Stromal cell of bone marrow (primary cell): ENCODE measurements at regions not wholly inside any gene's neighbourhood (a gene's known extent, or its start where the extent isn't known, plus 50 kb on each side); places are given as distances from the start of the nearest gene placed in this dataset.
"Not testable (repeated sequence)": the region's sequence is repeated elsewhere in the genome, so short reads cannot be mapped to it uniquely, and the experiment has no call there.

ENCODE experiments used
- DNase-seq: peaks from one replicate; pipeline ENCODE4 v3.0.0-alpha.2; 2012; ENCODE audit warnings: low read depth

DNA sequence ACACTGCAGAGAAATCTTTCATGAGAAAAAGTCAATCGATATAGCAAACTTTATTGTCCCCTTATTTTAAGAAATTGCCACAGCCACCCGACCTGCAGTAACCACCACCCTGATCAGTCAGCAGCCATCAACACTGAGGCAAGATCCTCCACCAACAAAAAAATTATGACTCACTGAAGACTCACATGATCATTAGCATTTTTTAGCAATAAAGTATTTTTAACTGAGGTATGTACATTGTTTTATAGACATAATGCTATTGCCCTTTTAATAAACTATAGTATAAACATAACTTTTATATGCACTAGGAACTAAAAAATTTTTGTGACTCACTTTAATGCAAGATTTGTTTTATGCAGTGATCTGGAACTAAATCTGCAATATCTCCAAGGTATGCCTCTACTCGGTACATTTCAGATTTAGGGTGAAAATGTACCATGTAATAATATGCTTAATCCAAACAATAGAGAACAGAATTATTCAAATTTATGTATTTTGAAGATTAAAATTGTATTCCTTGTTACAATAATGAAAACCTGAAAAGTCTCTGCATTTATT lies 79.2 kb upstream of the CEP126 start:
- DNase-seq, result no peak

DNA sequence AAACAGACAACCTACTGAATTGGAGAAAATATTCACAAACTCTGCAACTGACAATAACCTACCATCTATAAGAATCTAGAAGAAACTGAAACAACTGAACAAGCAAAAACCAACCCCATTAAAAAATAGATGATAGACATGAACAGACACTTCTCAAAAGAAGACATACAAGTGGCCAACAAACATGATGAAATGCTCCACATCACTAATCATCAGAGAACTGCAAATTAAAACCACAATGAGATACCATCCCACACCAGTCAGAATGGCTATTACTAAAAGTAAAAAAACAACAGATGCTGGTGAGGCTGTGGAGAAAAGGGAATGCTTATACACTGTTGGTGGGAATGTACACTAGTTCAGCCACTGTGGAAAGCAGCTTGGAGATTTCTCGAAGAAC lies 84.3 kb upstream of the CEP126 start:
- not testable (repeated sequence) for DNase-seq

- no peak for DNase-seq
Measured at GRCh38 chr11:101825531-101825930, 89.3 kb upstream of the CEP126 start.

DNA sequence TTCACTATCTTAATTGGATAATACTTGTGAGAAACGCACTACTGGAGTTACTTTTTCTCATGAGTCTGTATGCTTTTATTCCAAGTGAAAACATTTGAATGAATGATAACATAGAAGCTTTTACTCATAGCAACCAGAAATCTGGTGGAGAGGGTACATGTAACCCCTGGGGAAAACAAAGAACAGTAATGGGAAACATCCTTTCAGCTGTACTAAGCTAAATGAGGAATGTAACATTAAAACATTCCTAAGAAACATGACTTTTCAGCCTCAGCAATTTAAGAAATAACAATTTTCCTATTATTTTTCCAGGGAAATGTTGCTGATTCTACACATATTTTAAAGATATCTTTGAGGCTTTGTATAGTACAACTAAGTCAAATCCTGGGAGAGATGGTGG lies 97.2 kb upstream of the CEP126 start:
- DNase-seq, result no peak

DNA sequence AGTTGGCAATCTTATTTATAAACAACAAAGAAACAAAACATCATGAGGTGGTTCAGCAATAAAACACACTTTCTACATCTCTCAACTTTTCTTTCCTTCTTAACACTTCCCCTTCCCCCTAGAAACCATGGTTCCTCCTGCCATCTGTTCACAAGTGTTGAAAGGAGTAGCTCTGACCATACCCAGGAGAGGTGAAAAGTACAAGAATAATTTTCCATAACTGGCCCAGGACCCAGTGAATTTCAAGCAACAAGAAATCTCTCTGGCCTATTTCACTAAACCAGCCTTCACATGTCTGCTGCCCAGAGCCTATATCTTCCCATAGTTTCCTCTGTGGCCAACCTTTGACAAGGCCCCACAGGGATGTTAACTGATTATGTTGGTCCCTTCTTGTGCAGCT lies 98.2 kb upstream of the CEP126 start:
- no peak for DNase-seq

DNA sequence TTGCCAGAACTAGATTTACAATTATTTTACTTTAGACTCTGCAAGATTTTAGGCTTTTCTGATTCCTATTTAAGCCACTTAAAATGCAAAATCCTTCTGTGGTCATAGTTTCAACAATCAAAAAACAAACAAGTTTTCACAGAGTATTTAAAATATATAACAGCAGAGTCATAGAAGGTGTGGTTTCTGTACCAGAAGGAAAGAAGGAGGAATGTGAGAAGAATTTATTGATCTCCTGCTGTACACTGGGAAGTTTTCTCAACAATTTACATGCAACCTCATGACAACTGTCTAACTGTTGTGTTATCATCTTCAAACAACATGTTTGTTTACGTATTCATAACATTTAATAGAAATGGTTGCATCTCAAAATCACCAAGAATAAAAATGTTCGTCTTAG lies 102.3 kb upstream of the CEP126 start:
- no peak for DNase-seq

DNA sequence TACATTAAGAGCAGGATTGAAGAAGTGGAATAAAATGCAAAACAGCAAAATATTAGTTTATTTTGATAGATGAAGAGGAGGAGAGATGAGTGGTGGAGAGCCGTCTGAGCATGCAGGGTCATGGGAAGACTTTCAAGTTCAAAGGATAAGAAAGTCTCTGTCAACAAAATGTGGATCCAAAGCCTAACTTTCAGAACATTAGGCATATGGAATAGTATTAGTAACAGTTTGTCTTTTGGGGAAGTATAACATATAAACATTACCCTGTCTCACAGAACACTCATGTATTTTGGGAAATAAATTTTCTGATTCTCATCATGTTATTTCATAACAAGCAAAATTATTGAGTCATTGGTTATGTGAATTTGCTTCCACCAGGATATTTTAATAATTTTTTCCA lies 104.3 kb upstream of the CEP126 start:
- no peak for DNase-seq

DNA sequence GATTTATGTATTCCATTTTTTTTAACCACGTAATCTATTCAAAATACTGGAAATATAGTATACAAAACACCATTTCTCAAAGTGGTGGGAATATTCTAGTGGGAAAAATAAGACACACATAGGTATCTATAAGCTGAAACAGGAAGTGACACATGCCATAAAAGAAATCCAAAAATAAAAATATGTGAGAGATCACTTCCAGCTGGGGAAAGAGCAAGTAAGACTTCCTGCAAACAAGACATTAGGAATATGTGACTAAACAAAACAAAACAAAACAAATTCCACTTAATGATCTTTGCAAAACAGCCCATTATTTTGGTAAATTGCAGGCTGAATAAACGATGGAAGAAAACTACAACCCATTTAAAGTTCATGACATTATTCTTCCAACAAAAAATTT lies 107.3 kb upstream of the CEP126 start:
- no peak for DNase-seq

- no peak for DNase-seq
Measured at GRCh38 chr11:101803651-101804050, 111.2 kb upstream of the CEP126 start.

DNA sequence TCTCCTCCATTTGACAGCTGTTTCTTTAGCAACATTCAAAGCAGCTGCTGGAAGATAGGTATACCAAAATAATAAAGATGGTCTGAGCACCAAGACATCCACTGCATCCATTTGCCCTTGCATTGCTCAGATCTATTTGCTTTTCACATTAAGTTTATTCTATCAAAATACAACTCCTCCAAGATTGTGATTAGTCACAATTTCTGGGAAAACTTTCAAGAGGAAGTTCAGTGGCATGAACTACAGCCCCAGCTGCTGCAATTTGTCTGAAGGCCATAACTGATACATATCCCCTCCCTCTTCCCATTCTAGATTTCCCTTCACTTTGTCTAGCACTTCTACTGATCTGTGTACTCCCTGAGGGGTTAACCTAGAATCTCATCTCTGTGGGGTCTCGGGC lies 117.5 kb upstream of the CEP126 start:
- peak; percentile 72 for DNase-seq

DNA sequence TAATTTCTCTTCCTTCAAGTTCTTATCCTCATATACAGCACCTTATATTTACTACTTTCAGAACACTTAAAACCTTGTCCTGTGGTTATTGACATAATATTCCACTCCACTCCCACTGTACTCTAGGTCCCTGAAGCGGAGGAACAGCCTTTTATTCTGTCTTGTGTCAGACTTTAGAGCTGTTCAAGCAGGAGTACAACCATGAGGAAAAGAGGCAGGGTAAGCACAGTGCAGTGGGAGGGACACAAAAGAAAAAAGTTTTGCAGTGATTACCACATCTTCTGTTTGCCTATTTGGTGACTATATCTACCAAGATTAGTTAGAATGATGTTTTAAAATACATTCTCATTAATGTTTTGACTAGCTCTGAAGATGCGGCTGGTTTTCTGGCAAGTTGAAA lies 122.0 kb upstream of the CEP126 start:
- DNase-seq, result no peak

DNA sequence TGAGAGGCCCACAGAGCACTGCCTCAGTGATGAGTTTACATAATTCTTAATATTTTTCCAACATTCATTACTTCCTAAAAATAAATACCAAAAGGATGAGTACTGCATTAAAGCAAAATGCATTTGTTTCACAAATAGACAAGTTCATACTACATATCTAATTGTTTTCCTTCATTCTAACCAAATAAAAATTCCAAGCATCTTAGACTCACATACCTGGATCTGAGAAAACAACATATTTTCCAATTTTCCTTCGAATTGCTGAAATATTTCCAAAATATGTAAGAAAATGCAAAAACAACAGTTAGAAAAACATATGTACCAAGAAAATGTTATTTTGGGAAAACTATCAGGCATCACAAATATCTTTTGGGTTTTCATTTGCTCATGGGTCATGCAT lies 127.9 kb upstream of the CEP126 start:
- no peak for DNase-seq

DNA sequence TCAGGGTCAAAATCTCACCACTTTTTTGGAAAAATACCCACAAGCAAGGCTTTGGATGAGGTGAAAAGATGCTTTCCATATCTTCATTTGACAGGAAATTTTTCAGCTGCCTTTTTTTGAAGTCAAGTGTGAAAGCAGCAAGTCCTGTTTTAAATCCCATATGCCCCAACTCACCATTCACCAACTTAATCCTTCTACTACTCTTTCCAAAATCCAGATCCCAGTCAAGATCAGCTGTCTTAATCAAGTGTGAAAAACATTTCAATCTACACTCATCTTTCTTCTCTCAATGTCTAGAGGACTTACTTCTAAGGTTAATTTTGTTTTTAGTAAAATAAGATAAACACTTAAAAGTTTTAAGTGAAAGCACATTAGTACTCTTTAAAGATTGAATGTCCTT lies 128.4 kb upstream of the CEP126 start:
- no peak for DNase-seq

- not testable (repeated sequence) for DNase-seq
Measured at GRCh38 chr11:101779167-101779566, 135.6 kb upstream of the CEP126 start.

DNA sequence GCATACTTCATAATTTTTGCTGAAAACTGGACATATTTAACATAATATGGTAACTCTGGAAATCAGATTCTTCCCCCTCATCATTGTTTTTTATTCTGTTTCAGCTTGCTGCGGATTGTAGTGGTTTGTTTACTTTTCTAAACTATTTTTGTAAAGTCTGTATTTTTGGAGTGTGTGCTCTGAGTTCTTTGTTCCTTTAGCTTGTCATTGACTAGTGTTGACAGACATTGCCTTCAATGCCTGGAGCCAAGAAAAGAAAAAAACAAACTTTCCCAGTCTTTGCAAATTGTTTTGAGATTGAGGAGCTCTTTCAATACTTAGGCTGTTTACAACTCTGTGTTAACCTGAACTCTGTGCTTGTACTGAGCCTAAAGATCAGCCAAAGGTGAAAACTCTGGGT lies 137.3 kb upstream of the CEP126 start:
- no peak for DNase-seq

DNA sequence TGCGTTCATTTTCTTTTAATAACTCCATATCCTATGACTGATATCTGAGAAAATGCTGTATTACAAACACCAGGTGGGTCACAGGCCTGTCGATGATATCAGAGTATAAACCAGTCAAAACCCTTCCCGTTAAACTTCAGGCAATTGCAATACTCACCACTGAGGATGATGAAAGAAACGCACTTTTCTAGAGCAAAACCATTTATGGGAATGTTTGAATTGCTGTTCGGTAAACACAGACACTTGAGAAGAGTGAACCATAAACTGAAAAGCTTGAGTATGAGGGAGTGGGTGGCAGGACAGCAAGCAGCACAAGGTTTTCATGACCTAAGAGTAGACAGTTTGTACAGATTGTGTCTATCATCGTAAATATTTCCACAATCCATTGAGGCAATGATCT lies 139.8 kb upstream of the CEP126 start:
- no peak for DNase-seq

- DNase-seq, result no peak
Measured at GRCh38 chr11:101770648-101771047, 144.2 kb upstream of the CEP126 start.

DNA sequence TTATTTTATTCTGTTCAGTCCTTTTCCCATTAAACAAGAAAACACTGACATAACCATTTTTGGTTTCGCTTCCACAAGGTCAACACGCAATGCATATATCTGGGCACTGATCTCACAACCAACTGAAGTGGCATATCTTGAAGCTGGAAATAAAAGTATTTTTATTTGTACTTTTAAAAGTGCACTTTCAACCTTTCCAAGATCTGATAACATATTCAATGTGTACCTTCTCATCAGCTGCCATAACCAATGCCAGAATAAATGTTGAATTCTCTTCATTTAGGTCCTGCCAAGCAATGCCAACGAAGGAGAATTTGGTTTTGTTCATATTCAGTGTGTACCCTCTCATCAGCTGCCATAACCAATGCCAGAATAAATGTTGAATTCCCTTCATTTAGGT lies 148.9 kb upstream of the CEP126 start:
- no peak for DNase-seq

GRCh38 chr11:101759771-101760450 lies 154.9 kb upstream of the CEP126 start:
- DNase-seq, result peak; percentile 1

DNA sequence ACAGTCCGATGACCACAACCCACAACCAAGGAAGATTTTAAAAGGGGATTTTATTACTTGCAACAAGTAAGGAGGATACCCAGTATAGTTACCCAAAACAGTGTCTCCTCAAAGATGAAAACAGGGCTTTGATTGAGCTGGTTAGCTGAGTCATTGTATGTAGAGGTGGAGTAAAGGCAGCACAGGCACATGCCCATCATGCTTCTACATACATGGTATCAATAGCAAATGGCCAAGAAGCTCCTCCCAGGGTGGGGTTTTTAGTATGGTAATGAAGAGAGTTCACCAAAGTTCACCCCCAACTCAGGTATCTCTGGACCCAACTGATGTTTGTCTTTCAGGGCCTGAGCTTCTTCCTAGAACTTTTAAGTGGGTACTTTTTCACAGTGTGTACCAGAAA lies 157.1 kb upstream of the CEP126 start:
- no peak for DNase-seq

- DNase-seq, result no peak
Measured at GRCh38 chr11:101748572-101749344, 165.0 kb upstream of the TRPC6 start.

DNA sequence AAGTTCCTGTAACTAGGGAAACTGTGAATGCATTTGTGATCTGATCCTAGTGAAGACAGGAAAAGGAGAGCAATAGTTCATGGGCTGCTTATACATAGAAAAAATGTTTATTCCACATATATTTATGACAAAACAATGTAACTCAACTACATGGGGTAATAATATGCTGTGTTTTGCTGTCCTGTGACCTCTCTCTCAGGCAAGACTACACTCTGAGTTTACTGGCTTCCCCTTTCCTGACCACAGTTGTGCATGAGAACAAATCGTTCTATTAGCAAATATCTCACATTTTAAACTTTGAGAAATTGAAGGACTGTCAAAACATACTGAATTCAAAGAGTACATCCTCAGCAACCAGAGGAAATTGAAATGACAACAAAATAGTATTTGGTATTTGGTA lies 161.9 kb upstream of the TRPC6 start:
- DNase-seq, result no peak

DNA sequence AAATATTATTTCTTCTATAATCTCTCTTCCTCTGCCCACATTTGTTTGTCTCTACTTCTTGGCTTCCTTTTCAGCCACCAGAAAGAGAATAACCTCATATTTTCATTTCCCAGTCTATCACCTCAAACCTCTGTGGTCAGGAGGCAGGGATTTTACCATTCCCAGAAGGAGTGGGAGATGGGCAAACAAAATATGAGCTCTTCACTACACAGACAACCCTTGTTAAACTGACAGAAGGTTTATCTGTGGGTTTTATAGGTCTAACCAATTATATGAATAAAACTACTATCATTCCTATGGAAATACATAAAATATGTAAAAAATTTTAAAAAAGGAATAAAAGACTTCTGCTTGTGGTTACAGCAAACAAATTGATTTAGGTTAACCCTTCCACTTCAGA lies 160.0 kb upstream of the TRPC6 start:
- DNase-seq, result no peak
